Suprapubic skin (tissue), 4 donors: ENCODE measurements at regions not wholly inside any gene's neighbourhood (a gene's known extent, or its start where the extent isn't known, plus 50 kb on each side); places are given as distances from the start of the nearest gene placed in this dataset.
"Not testable (repeated sequence)": the region's sequence is repeated elsewhere in the genome, so short reads cannot be mapped to it uniquely, and the experiment has no call there.

Experiments
- DNase-seq, 2 donors: peaks; one replicate each; pipeline ENCODE4 v3.0.0-alpha.2; 2019; ENCODE audit warnings: low spot score in 2 of 2
- H3K27ac ChIP-seq: fragments of 200-600 bp; sonication (generic); one replicate; pipeline ENCODE4 v1.5.1; 2019
- H3K27me3 ChIP-seq: fragments of 200-600 bp; sonication (generic); one replicate; pipeline ENCODE4 v1.5.1; 2019
- H3K36me3 ChIP-seq: fragments of 200-600 bp; sonication (generic); one replicate; pipeline ENCODE4 v1.5.1; 2019
- H3K4me1 ChIP-seq: fragments of 200-600 bp; sonication (generic); one replicate; pipeline ENCODE4 v1.5.1; 2019
- H3K4me3 ChIP-seq: fragments of 200-600 bp; sonication (generic); one replicate; pipeline ENCODE4 v1.5.1; 2019; ENCODE audit warnings: mild to moderate bottlenecking
- H3K9me3 ChIP-seq: fragments of 200-600 bp; sonication (generic); one replicate; pipeline ENCODE4 v1.5.1; 2019
- CTCF ChIP-seq, 2 donors: fragments of 200-600 bp in 1 of 2; fragments of 450-650 bp in 1 of 2; sonication (generic) in 1 of 2; IDR thresholded peaks; one replicate each; pipeline ENCODE4 v1.5.1; 2016 to 2019; ENCODE audit warnings: antibody characterized with exemption in 2 of 2, mild to moderate bottlenecking in 1 of 2, moderate library complexity in 1 of 2
- EP300 ChIP-seq: sonication (generic); formaldehyde crosslinking; IDR thresholded peaks from one replicate; pipeline ENCODE4 v1.6.1; 2017; ENCODE audit warnings: antibody characterized with exemption
- POLR2A ChIP-seq, 2 donors: fragments of 450-650 bp; IDR thresholded peaks; one replicate each; pipeline ENCODE4 v1.6.1; 2017; ENCODE audit warnings: antibody characterized with exemption in 2 of 2, mild to moderate bottlenecking in 2 of 2, moderate library complexity in 2 of 2
- POLR2AphosphoS5 ChIP-seq, 3 donors: sonication (generic); formaldehyde crosslinking; IDR thresholded peaks; one replicate each; pipeline ENCODE4 v1.6.1; 2017; ENCODE audit warnings: antibody characterized with exemption in 3 of 3
- WGBS: methylation state at CpG from one replicate; pipeline ENCODE4 v1.1.5; 2018; 5-methylcytosine and 5-hydroxymethylcytosine counted together

GRCh38 chr13:68714292-68714691, 1393.3 kb upstream of the ATXN8OS start:
- TF ChIP-seq POLR2A (IDR thresholded peaks at IDR 0.05) (no peak), EP300 (no peak), POLR2AphosphoS5 (IDR thresholded peaks at IDR 0.05) (no peak), CTCF (IDR thresholded peaks at IDR 0.05) (no peak)

GRCh38 chr13:68713394-68713793, 1394.2 kb upstream of the ATXN8OS start:
- no peaks in the 10 kb centered on the region for H3K27me3 ChIP-seq
- WGBS: 94% methylated on average over 1 of the region's 1 CpG
- H3K4me1 ChIP-seq: no peaks in the 10 kb centered on the region
- no peak overlapping the region for H3K27ac ChIP-seq
- H3K9me3 ChIP-seq: peaks cover 6% of the 10 kb centered on the region
- TF ChIP-seq POLR2A (IDR thresholded peaks at IDR 0.05) (no peak), POLR2AphosphoS5 (IDR thresholded peaks at IDR 0.05) (no peak), EP300 (no peak), CTCF (IDR thresholded peaks at IDR 0.05) (no peak)
- DNase-seq: no peak
- no peak overlapping the region for H3K4me3 ChIP-seq
- no peaks in the 10 kb centered on the region for H3K36me3 ChIP-seq

More at GRCh38 chr13:68714292-68714691, 1393.3 kb upstream of the ATXN8OS start:
- H3K9me3 ChIP-seq: peaks cover 3% of the 10 kb centered on the region
- H3K4me3 ChIP-seq: no peak overlapping the region
- no peaks in the 10 kb centered on the region for H3K4me1 ChIP-seq
- H3K36me3 ChIP-seq: no peaks in the 10 kb centered on the region
- no peaks in the 10 kb centered on the region for H3K27me3 ChIP-seq
- H3K27ac ChIP-seq: no peak overlapping the region
- 22% methylated on average over 2 of the region's 2 CpGs for WGBS
- DNase-seq: no peak

GRCh38 chr13:68708336-68708908, 1399.2 kb upstream of the ATXN8OS start:
- Histone ChIP-seq H3K27ac (no peak overlapping the region), H3K4me1 (no peaks in the 10 kb centered on the region), H3K36me3 (no peaks in the 10 kb centered on the region), H3K4me3 (no peak overlapping the region), H3K9me3 (peaks cover 6% of the 10 kb centered on the region), H3K27me3 (no peaks in the 10 kb centered on the region)
- WGBS: 88% methylated on average over 16 of the region's 16 CpGs
- TF ChIP-seq POLR2AphosphoS5 (IDR thresholded peaks at IDR 0.05) (no peak), CTCF (IDR thresholded peaks at IDR 0.05) (no peak), POLR2A (IDR thresholded peaks at IDR 0.05) (no peak), EP300 (no peak)
- DNase-seq: no peak

GRCh38 chr13:68706044-68706443, 1401.6 kb upstream of the ATXN8OS start:
- H3K4me1 ChIP-seq, H3K27me3 ChIP-seq, H3K4me3 ChIP-seq, H3K36me3 ChIP-seq, DNase-seq, H3K27ac ChIP-seq: not testable (repeated sequence)
- peaks cover 13% of the 10 kb centered on the region for H3K9me3 ChIP-seq

GRCh38 chr13:68697551-68697950, 1410.1 kb upstream of the ATXN8OS start:
- no peaks in the 10 kb centered on the region for H3K27me3 ChIP-seq
- WGBS: 7% methylated on average over 3 of the region's 3 CpGs
- no peak overlapping the region for H3K27ac ChIP-seq
- peaks cover 10% of the 10 kb centered on the region for H3K9me3 ChIP-seq
- no peak for DNase-seq
- TF ChIP-seq EP300 (no peak), POLR2A (IDR thresholded peaks at IDR 0.05) (no peak), CTCF (IDR thresholded peaks at IDR 0.05) (no peak), POLR2AphosphoS5 (IDR thresholded peaks at IDR 0.05) (no peak)
- no peaks in the 10 kb centered on the region for H3K36me3 ChIP-seq
- no peaks in the 10 kb centered on the region for H3K4me1 ChIP-seq
- no peak overlapping the region for H3K4me3 ChIP-seq

- H3K9me3 ChIP-seq: peaks cover 7% of the 10 kb centered on the region
- 61% methylated on average over 2 of the region's 2 CpGs for WGBS
- no peaks in the 10 kb centered on the region for H3K27me3 ChIP-seq
- no peaks in the 10 kb centered on the region for H3K4me1 ChIP-seq
- H3K36me3 ChIP-seq: no peaks in the 10 kb centered on the region
- H3K4me3 ChIP-seq: no peak overlapping the region
- H3K27ac ChIP-seq: no peak overlapping the region
- DNase-seq: no peak
- TF ChIP-seq EP300 (no peak), CTCF (IDR thresholded peaks at IDR 0.05) (no peak), POLR2AphosphoS5 (IDR thresholded peaks at IDR 0.05) (no peak), POLR2A (IDR thresholded peaks at IDR 0.05) (no peak)
These were observed 1410.7 kb upstream of the ATXN8OS start for GRCh38 chr13:68696907-68697306.
